GM23338 (cell line): ENCODE measurements at regions not wholly inside any gene's neighbourhood (a gene's known extent, or its start where the extent isn't known, plus 50 kb on each side); places are given as distances from the start of the nearest gene placed in this dataset.

ENCODE experiments used
- ATAC-seq: fragments of 200-7000 bp; cut with Tn5 transposase; 3 replicates; pipeline ENCODE4 v1.9.1; 2020
- DNase-seq: peaks from one replicate; pipeline ENCODE4 v3.0.0-alpha.2; 2015; ENCODE audit warnings: low spot score
- H2AFZ ChIP-seq: fragments of 200-600 bp; sonication (generic); 2 replicates; pipeline ENCODE4 v1.8.0; 2016; ENCODE audit warnings: antibody characterized with exemption, mild to moderate bottlenecking, moderate library complexity
- H3F3A ChIP-seq: fragments of 200-600 bp; sonication (generic); replicated peaks from 2 replicates; pipeline ENCODE4 v1.8.0; 2017; ENCODE audit warnings: antibody characterized with exemption, mixed run types, low read depth
- H3K27ac ChIP-seq: fragments of 200-600 bp; sonication (generic); 2 replicates; pipeline ENCODE4 v1.6.1; 2016; ENCODE audit warnings: low read depth
- H3K27me3 ChIP-seq: fragments of 200-600 bp; sonication (generic); 2 replicates; pipeline ENCODE4 v1.8.0; 2016; ENCODE audit warnings: mild to moderate bottlenecking, mixed run types, moderate library complexity; ENCODE audit not compliant: insufficient read depth
- H3K36me3 ChIP-seq: fragments of 200-600 bp; sonication (generic); 2 replicates; pipeline ENCODE4 v1.8.0; 2016; ENCODE audit warnings: mild to moderate bottlenecking; ENCODE audit not compliant: insufficient read depth
- H3K4me1 ChIP-seq: fragments of 200-600 bp; sonication (generic); 2 replicates; pipeline ENCODE4 v1.8.0; 2016; ENCODE audit warnings: mild to moderate bottlenecking, moderate library complexity; ENCODE audit not compliant: insufficient read depth
- H3K4me2 ChIP-seq: fragments of 200-600 bp; sonication (generic); 2 replicates; pipeline ENCODE4 v1.7.1; 2017; ENCODE audit warnings: mixed run types
- H3K4me3 ChIP-seq: fragments of 200-600 bp; sonication (generic); 2 replicates; pipeline ENCODE4 v1.6.1; 2016; ENCODE audit warnings: mixed run types
- H3K79me2 ChIP-seq: fragments of 200-600 bp; sonication (generic); replicated peaks from 2 replicates; pipeline ENCODE4 v1.8.0; 2017; ENCODE audit warnings: mild to moderate bottlenecking; ENCODE audit not compliant: insufficient read depth
- H3K9me2 ChIP-seq: fragments of 200-600 bp; sonication (generic); 2 replicates; pipeline ENCODE4 v1.8.0; 2017; ENCODE audit not compliant: insufficient read depth
- H4K20me1 ChIP-seq: fragments of 200-600 bp; sonication (generic); replicated peaks from 2 replicates; pipeline ENCODE4 v1.8.0; 2017; ENCODE audit warnings: mild to moderate bottlenecking; ENCODE audit not compliant: insufficient read depth
- H3K27ac Mint-ChIP-seq: 2 replicates; pipeline ENCODE4 v1.8.0; 2020; ENCODE audit warnings: inconsistent platforms, mild to moderate bottlenecking, moderate library complexity, mixed read lengths
- H3K27me3 Mint-ChIP-seq: 3 replicates; pipeline ENCODE4 v1.8.0; 2022; ENCODE audit warnings: low read depth, mild to moderate bottlenecking, moderate library complexity, mixed read lengths, inconsistent platforms; ENCODE audit not compliant: insufficient read depth, poor library complexity
- H3K36me3 Mint-ChIP-seq: 3 replicates; pipeline ENCODE4 v1.8.0; 2021; ENCODE audit warnings: low read depth, mild to moderate bottlenecking, inconsistent platforms, moderate library complexity, mixed read lengths
- H3K4me1 Mint-ChIP-seq: 3 replicates; pipeline ENCODE4 v1.8.0; 2020; ENCODE audit warnings: mild to moderate bottlenecking, inconsistent platforms, mixed read lengths
- H3K4me3 Mint-ChIP-seq: 3 replicates; pipeline ENCODE4 v1.8.0; 2021; ENCODE audit warnings: moderate library complexity, mild to moderate bottlenecking, inconsistent platforms, mixed read lengths
- H3K9me3 Mint-ChIP-seq: 3 replicates; pipeline ENCODE4 v1.8.0; 2020; ENCODE audit warnings: moderate library complexity, mild to moderate bottlenecking, inconsistent platforms, mixed read lengths
- CREB1 ChIP-seq: fragments of 250-450 bp; sonication (Bioruptor Pico); IDR thresholded peaks from 2 replicates; pipeline ENCODE4 v1.5.0; 2020; ENCODE audit warnings: low read depth, mild to moderate bottlenecking, moderate library complexity
- CTCF ChIP-seq, 2 experiments: fragments of 200-600 bp in 1 of 2; sonication (generic) in 1 of 2; conservative IDR thresholded peaks; 2 replicates each; pipeline versions ENCODE4 v1.5.1 to v1.6.1; 2016 to 2017; ENCODE audit warnings: antibody characterized with exemption in 2 of 2, low read depth in 2 of 2, mild to moderate bottlenecking in 2 of 2, moderate library complexity in 1 of 2
- ETS1 ChIP-seq: IDR thresholded peaks from 2 replicates; pipeline ENCODE4 v1.6.1; 2016; ENCODE audit warnings: antibody characterized with exemption
- EZH2 ChIP-seq: fragments of 200-600 bp; sonication (generic); IDR thresholded peaks from one replicate; pipeline ENCODE4 v1.8.0; 2017; ENCODE audit warnings: antibody characterized with exemption, mild to moderate bottlenecking, low read depth; ENCODE audit not compliant: unreplicated experiment
- EZH2phosphoT487 ChIP-seq: fragments of 200-600 bp; sonication (generic); IDR thresholded peaks from one replicate; pipeline ENCODE4 v1.8.1; 2018; ENCODE audit warnings: antibody characterized with exemption; ENCODE audit not compliant: unreplicated experiment
- JUNB ChIP-seq: IDR thresholded peaks from one replicate; pipeline ENCODE4 v1.6.1; 2016; ENCODE audit warnings: antibody characterized with exemption; ENCODE audit not compliant: unreplicated experiment
- NANOG ChIP-seq: IDR thresholded peaks from 2 replicates; pipeline ENCODE4 v1.6.1; 2016; ENCODE audit warnings: antibody characterized with exemption, borderline replicate concordance
- POLR2AphosphoS5 ChIP-seq: IDR thresholded peaks from 2 replicates; pipeline ENCODE4 v1.6.1; 2016; ENCODE audit warnings: antibody characterized with exemption, low read depth
- STAT1 ChIP-seq: IDR thresholded peaks from one replicate; pipeline ENCODE4 v1.6.1; 2016; ENCODE audit warnings: antibody characterized with exemption; ENCODE audit not compliant: unreplicated experiment
- ZNF114 ChIP-seq: fragments of 250-450 bp; sonication (Bioruptor Pico); IDR thresholded peaks from 2 replicates; pipeline ENCODE4 v1.5.0; 2020; ENCODE audit warnings: mild to moderate bottlenecking, moderate library complexity
- ZNF331 ChIP-seq: fragments of 250-450 bp; sonication (Bioruptor Pico); IDR thresholded peaks from 2 replicates; pipeline ENCODE4 v1.5.0; 2020; ENCODE audit warnings: low read depth, mild to moderate bottlenecking, moderate library complexity
- ZNF462 ChIP-seq: fragments of 250-450 bp; sonication (Bioruptor Pico); IDR thresholded peaks from 2 replicates; pipeline ENCODE4 v1.5.0; 2020; ENCODE audit warnings: mild to moderate bottlenecking, moderate library complexity

GRCh38 chr10:128336401-128336800 lies 210.2 kb upstream of the MKI67 start:
- no peak overlapping the region for H3K27ac ChIP-seq
- no peak for ATAC-seq
- Mint-ChIP-seq H3K4me3 (no peak overlapping the region), H3K27me3 (peaks cover 2% of the 10 kb centered on the region), H3K36me3 (no peaks in the 10 kb centered on the region), H3K9me3 (no peaks in the 10 kb centered on the region), H3K4me1 (no peaks in the 10 kb centered on the region), H3K27ac (no peak overlapping the region)
- no peaks in the 10 kb centered on the region for H4K20me1 ChIP-seq
- H3K9me2 ChIP-seq = 0 out of 2 replicates have a peak, but pooled peaks cover 4% of the 10 kb centered on the region
- no peak overlapping the region for H3K4me3 ChIP-seq
- H2AFZ ChIP-seq = no peak overlapping the region
- H3F3A ChIP-seq = no peaks in the 10 kb centered on the region
- no peaks in the 10 kb centered on the region for H3K36me3 ChIP-seq
- no peaks in the 10 kb centered on the region for H3K27me3 ChIP-seq
- H3K4me1 ChIP-seq = no peaks in the 10 kb centered on the region
- TF ChIP-seq EZH2phosphoT487 = no peak
- H3K79me2 ChIP-seq = no peaks in the 10 kb centered on the region
- DNase-seq = no peak
- no peak overlapping the region for H3K4me2 ChIP-seq

- no peaks in the 10 kb centered on the region for H3K27me3 ChIP-seq
- H3K27ac Mint-ChIP-seq = no peak overlapping the region
- TF ChIP-seq ZNF331 (CRISPR knock-in tag) = no peak
- TF ChIP-seq STAT1 = no peak
- no peak for TF ChIP-seq NANOG
- TF ChIP-seq JUNB = no peak
- TF ChIP-seq CTCF (conservative IDR thresholded peaks at IDR 0.05; ENCODE audit: low read depth in 2 of 2) = no peak
- TF ChIP-seq ZNF114 (CRISPR knock-in tag) = no peak
- TF ChIP-seq EZH2 = no peak
- TF ChIP-seq POLR2AphosphoS5 = no peak
- TF ChIP-seq EZH2phosphoT487 = no peak
- TF ChIP-seq ZNF462 = no peak
- TF ChIP-seq ETS1 = no peak
- no peak for TF ChIP-seq CREB1
These were observed 211.7 kb upstream of the MKI67 start for GRCh38 chr10:128337860-128338378.

More at GRCh38 chr10:128337860-128338378, 211.7 kb upstream of the MKI67 start:
- Histone ChIP-seq H3K4me2 (no peak overlapping the region), H3K4me1 (no peaks in the 10 kb centered on the region), H3K27ac (no peak overlapping the region), H4K20me1 (no peaks in the 10 kb centered on the region), H3K9me2 (0 out of 2 replicates have a peak, but pooled peaks cover 4% of the 10 kb centered on the region), H3K79me2 (no peaks in the 10 kb centered on the region), H3K36me3 (no peaks in the 10 kb centered on the region), H2AFZ (no peak overlapping the region), H3K4me3 (no peak overlapping the region), H3F3A (no peaks in the 10 kb centered on the region)
- ATAC-seq (no peak), DNase-seq (no peak)
- H3K36me3 Mint-ChIP-seq = no peaks in the 10 kb centered on the region
- no peak overlapping the region for H3K4me3 Mint-ChIP-seq
- H3K9me3 Mint-ChIP-seq = no peaks in the 10 kb centered on the region
- peaks cover 2% of the 10 kb centered on the region for H3K27me3 Mint-ChIP-seq
- H3K4me1 Mint-ChIP-seq = peaks cover 3% of the 10 kb centered on the region; the same call in 1 of the 3 replicates
